ENCODE measurements at regions not wholly inside any gene's neighbourhood (a gene's known extent, or its start where the extent isn't known, plus 50 kb on each side); places are given as distances from the start of the nearest gene placed in this dataset.

- Histone ChIP-seq H3K27me3 (no peaks in the 10 kb centered on the region), H3K4me3 (no peak overlapping the region), H3K36me3 (no peaks in the 10 kb centered on the region), H3K4me1 (ENCODE audit: low read depth) (no peaks in the 10 kb centered on the region), H3K9me3 (ENCODE audit: low read depth) (no peaks in the 10 kb centered on the region), H3K27ac (no peak overlapping the region)
- TF ChIP-seq, protein P1, sequence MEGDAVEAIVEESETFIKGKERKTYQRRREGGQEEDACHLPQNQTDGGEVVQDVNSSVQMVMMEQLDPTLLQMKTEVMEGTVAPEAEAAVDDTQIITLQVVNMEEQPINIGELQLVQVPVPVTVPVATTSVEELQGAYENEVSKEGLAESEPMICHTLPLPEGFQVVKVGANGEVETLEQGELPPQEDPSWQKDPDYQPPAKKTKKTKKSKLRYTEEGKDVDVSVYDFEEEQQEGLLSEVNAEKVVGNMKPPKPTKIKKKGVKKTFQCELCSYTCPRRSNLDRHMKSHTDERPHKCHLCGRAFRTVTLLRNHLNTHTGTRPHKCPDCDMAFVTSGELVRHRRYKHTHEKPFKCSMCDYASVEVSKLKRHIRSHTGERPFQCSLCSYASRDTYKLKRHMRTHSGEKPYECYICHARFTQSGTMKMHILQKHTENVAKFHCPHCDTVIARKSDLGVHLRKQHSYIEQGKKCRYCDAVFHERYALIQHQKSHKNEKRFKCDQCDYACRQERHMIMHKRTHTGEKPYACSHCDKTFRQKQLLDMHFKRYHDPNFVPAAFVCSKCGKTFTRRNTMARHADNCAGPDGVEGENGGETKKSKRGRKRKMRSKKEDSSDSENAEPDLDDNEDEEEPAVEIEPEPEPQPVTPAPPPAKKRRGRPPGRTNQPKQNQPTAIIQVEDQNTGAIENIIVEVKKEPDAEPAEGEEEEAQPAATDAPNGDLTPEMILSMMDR (IDR thresholded peaks at IDR 0.05; ENCODE audit: low read depth, low read length), result no peak
- DNase-seq (ENCODE audit: low read depth in 1 of 2, low spot score in 1 of 2), result no peak
These were observed 119.5 kb upstream of the TMPRSS2 start for GRCh38 chr21:41627428-41627827.

GRCh38 chr21:41626021-41626420, 118.1 kb upstream of the TMPRSS2 start:
- TF ChIP-seq, protein P1 (IDR thresholded peaks at IDR 0.05; ENCODE audit: low read depth, low read length), result no peak
- DNase-seq (ENCODE audit: low read depth in 1 of 2, low spot score in 1 of 2), result no peak
- no peak overlapping the region for H3K4me3 ChIP-seq
- H3K4me1 ChIP-seq (ENCODE audit: low read depth), result no peaks in the 10 kb centered on the region
- H3K9me3 ChIP-seq (ENCODE audit: low read depth), result no peaks in the 10 kb centered on the region
- no peaks in the 10 kb centered on the region for H3K27me3 ChIP-seq
- H3K36me3 ChIP-seq, result no peaks in the 10 kb centered on the region
- no peak overlapping the region for H3K27ac ChIP-seq

- Histone ChIP-seq H3K4me3 (no peak overlapping the region), H3K4me1 (ENCODE audit: low read depth) (no peaks in the 10 kb centered on the region), H3K9me3 (ENCODE audit: low read depth) (no peaks in the 10 kb centered on the region), H3K27me3 (no peaks in the 10 kb centered on the region), H3K36me3 (no peaks in the 10 kb centered on the region), H3K27ac (no peak overlapping the region)
- TF ChIP-seq, protein P1 (IDR thresholded peaks at IDR 0.05; ENCODE audit: low read depth, low read length), result no peak
- no peak for DNase-seq (ENCODE audit: low read depth in 1 of 2, low spot score in 1 of 2)
These were observed 117.5 kb upstream of the TMPRSS2 start for GRCh38 chr21:41625428-41625827.

- DNase-seq (ENCODE audit: low read depth in 1 of 2, low spot score in 1 of 2), result no peak
- Histone ChIP-seq H3K4me3 (no peak overlapping the region), H3K36me3 (no peaks in the 10 kb centered on the region), H3K9me3 (ENCODE audit: low read depth) (no peaks in the 10 kb centered on the region), H3K27ac (no peak overlapping the region), H3K4me1 (ENCODE audit: low read depth) (no peaks in the 10 kb centered on the region), H3K27me3 (no peaks in the 10 kb centered on the region)
- TF ChIP-seq, protein P1 (IDR thresholded peaks at IDR 0.05; ENCODE audit: low read depth, low read length), result no peak
These were observed 116.8 kb upstream of the TMPRSS2 start for GRCh38 chr21:41624674-41625310.

GRCh38 chr21:41623945-41624344, 116.0 kb upstream of the TMPRSS2 start:
- TF ChIP-seq, protein P1 (IDR thresholded peaks at IDR 0.05; ENCODE audit: low read depth, low read length), result no peak

More at GRCh38 chr21:41623945-41624344, 116.0 kb upstream of the TMPRSS2 start:
- no peaks in the 10 kb centered on the region for H3K36me3 ChIP-seq
- no peaks in the 10 kb centered on the region for H3K27me3 ChIP-seq
- H3K4me1 ChIP-seq (ENCODE audit: low read depth), result no peaks in the 10 kb centered on the region
- no peak overlapping the region for H3K27ac ChIP-seq
- H3K9me3 ChIP-seq (ENCODE audit: low read depth), result no peaks in the 10 kb centered on the region
- DNase-seq (ENCODE audit: low read depth in 1 of 2, low spot score in 1 of 2), result no peak
- no peak overlapping the region for H3K4me3 ChIP-seq

Measured in cardiac muscle cell (in vitro differentiated cells and primary cell).